ENCODE measurements at regions not wholly inside any gene's neighbourhood (a gene's known extent, or its start where the extent isn't known, plus 50 kb on each side); places are given as distances from the start of the nearest gene placed in this dataset.

- TF ChIP-seq PKNOX1 (IDR thresholded peaks at IDR 0.05) (no peak), SUZ12 (IDR thresholded peaks at IDR 0.05) (no peak), SP1 (IDR thresholded peaks at IDR 0.05) (no peak), FOXM1 (IDR thresholded peaks at IDR 0.05; ENCODE audit: borderline replicate concordance) (no peak), ELF4 (IDR thresholded peaks at IDR 0.05) (no peak), FOXK2 (IDR thresholded peaks at IDR 0.05) (no peak), ZNF384 (IDR thresholded peaks at IDR 0.05) (no peak), FOXA1 (IDR thresholded peaks at IDR 0.05) (no peak), TARDBP (IDR thresholded peaks at IDR 0.05) (no peak), BHLHE40 (IDR thresholded peaks at IDR 0.05; ENCODE audit: borderline replicate concordance) (no peak)
Observed at GRCh38 chr14:81797315-81797714, 263.7 kb upstream of the SEL1L start.
